ENCODE measurements at regions not wholly inside any gene's neighbourhood (a gene's known extent, or its start where the extent isn't known, plus 50 kb on each side); places are given as distances from the start of the nearest gene placed in this dataset.

DNA sequence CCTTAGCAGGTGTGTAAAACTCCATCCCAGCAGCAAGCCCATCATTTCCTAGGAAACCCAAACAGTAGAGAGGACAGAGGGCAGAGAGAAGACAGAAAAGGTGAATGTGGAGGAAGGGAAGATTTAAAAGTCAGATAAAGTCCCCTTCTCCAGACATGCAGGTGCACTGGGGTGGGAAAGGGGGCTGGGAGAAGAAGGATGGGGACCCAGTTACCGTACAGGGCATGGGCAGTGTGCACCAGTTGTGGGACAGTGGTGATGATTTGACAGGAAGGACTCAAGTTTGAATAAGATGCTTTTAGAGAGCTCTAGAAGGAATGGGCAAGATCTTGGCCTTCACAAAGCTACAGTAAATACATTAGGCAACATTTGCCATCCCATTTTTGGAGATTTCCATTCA lies 110.7 kb upstream of the PLXNA4 start:
- H3K9me3 Mint-ChIP-seq = peaks cover 0 to 3% (median 0%) of the 10 kb centered on the region in 8 donors
- Histone ChIP-seq H3K36me3 (ENCODE audit: insufficient read depth, low read length) (no peaks in the 10 kb centered on the region), H3K4me3 (ENCODE audit: low read length in 2 of 2) (no peak overlapping the region), H3K9me3 (ENCODE audit: control insufficient read depth in 1 of 2, low read length in 2 of 2) (no peaks in the 10 kb centered on the region), H3K27me3 (ENCODE audit: insufficient read depth, low read length) (no peaks in the 10 kb centered on the region), H3K27ac (ENCODE audit: low read depth, low read length) (no peak overlapping the region), H3K4me1 (ENCODE audit: insufficient read depth, low read length) (no peaks in the 10 kb centered on the region)
- intact Hi-C loops (cut with micrococcal nuclease) = no loop called here
- H3K36me3 Mint-ChIP-seq = no peaks in the 10 kb centered on the region
- ChIA-PET CTCF (ENCODE audit: partially characterized antibody) (no interaction called here), POLR2A (ENCODE audit: partially characterized antibody) (no interaction called here)
- H3K4me3 Mint-ChIP-seq = no peak overlapping the region
- DNase-seq = no peak
- peaks cover 3 to 9% of the 10 kb centered on the region in 2 donors for H3K27me3 Mint-ChIP-seq
- no peaks in the 10 kb centered on the region for H3K4me1 Mint-ChIP-seq
- no peak overlapping the region for H3K27ac Mint-ChIP-seq

DNA sequence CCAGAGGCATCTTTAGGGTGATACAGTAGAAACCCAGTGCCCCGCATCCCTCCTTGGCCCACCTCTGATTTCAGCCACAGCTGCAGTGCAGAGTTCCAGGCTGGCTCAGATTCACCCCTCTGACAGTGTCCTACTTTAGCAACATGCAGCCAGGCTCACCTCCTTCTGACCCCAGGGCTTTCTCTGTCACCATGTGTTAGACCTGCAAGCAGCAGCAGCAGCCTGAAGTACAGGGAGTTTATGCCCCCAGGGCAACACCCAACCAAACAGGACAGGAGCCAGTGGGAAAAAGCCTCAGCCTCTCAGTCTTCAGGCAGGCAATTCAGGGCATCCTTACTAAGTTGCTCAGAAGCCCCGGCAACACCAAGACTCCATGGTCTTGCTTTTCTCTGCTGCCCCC lies 109.0 kb upstream of the PLXNA4 start:
- CTCF ChIA-PET (ENCODE audit: partially characterized antibody) = no interaction called here
- no peaks in the 10 kb centered on the region for H3K36me3 Mint-ChIP-seq
- no peak overlapping the region for H3K4me3 Mint-ChIP-seq

DNA sequence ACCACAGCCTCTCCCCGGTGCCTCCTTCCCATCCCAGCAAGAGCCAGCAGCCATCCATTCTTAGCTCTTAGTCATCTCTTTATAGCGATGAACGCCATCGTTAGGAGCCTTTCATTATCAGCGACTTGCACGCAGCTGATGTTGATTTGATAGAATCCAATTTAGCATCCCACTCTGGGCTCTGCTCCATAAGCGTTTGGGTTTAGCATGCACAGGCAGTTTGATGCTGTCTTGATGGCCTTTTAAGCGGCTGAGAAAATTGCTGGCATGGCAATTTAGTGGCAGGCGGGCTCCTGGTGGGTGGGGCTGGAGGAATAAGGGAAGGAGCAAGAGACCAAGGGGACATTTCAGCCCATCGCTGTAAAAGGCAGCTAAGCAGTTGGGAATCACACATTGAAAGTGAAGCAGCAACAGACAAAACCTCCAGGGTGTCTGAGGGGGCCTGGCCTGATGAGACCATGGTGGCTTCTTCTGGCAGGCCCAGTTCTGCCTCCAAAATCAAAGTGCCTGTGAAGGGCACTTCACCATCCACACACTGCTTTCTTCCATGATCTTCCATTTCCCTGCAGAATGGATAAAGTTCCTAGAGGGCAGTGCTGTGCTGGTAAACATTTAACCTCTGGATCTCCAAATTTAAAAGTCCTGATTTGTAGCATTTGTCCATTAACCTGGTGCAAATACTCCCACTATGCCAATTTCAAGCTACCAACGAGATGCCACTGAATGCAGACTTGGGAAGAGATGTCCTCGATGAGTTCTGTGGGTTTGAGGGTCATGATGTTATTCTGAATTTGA lies 107.8 kb upstream of the PLXNA4 start:
- Mint-ChIP-seq H3K4me3 (no peak overlapping the region), H3K9me3 (peaks cover 0 to 3% (median 0%) of the 10 kb centered on the region in 8 donors), H3K4me1 (no peaks in the 10 kb centered on the region), H3K27me3 (peaks cover 3 to 6% of the 10 kb centered on the region in 2 donors), H3K36me3 (no peaks in the 10 kb centered on the region), H3K27ac (no peak overlapping the region)
- intact Hi-C loops (cut with micrococcal nuclease) = no loop called here
- no peak overlapping the region for H3K27ac ChIP-seq (ENCODE audit: low read depth, low read length)
- no peaks in the 10 kb centered on the region for H3K9me3 ChIP-seq (ENCODE audit: control insufficient read depth in 1 of 2, low read length in 2 of 2)
- H3K4me1 ChIP-seq (ENCODE audit: insufficient read depth, low read length) = no peaks in the 10 kb centered on the region
- no peak overlapping the region for H3K4me3 ChIP-seq (ENCODE audit: low read length in 2 of 2)
- DNase-seq = no peak
- H3K36me3 ChIP-seq (ENCODE audit: insufficient read depth, low read length) = no peaks in the 10 kb centered on the region
- ChIA-PET POLR2A (ENCODE audit: partially characterized antibody) (no interaction called here), CTCF (ENCODE audit: partially characterized antibody) (no interaction called here)
- no peaks in the 10 kb centered on the region for H3K27me3 ChIP-seq (ENCODE audit: insufficient read depth, low read length)

More for the DNA sequence above, 109.0 kb upstream of the PLXNA4 start:
- no peak for DNase-seq
- Histone ChIP-seq H3K27ac (ENCODE audit: low read depth, low read length) (no peak overlapping the region), H3K9me3 (ENCODE audit: control insufficient read depth in 1 of 2, low read length in 2 of 2) (no peaks in the 10 kb centered on the region), H3K27me3 (ENCODE audit: insufficient read depth, low read length) (no peaks in the 10 kb centered on the region), H3K36me3 (ENCODE audit: insufficient read depth, low read length) (no peaks in the 10 kb centered on the region), H3K4me3 (ENCODE audit: low read length in 2 of 2) (no peak overlapping the region), H3K4me1 (ENCODE audit: insufficient read depth, low read length) (no peaks in the 10 kb centered on the region)
- Mint-ChIP-seq H3K27me3 (peaks cover 3 to 6% of the 10 kb centered on the region in 2 donors), H3K9me3 (peaks cover 0 to 3% (median 0%) of the 10 kb centered on the region in 8 donors), H3K27ac (no peak overlapping the region), H3K4me1 (no peaks in the 10 kb centered on the region)
- intact Hi-C loops (cut with micrococcal nuclease) = no loop called here
- POLR2A ChIA-PET (ENCODE audit: partially characterized antibody) = no interaction called here

DNA sequence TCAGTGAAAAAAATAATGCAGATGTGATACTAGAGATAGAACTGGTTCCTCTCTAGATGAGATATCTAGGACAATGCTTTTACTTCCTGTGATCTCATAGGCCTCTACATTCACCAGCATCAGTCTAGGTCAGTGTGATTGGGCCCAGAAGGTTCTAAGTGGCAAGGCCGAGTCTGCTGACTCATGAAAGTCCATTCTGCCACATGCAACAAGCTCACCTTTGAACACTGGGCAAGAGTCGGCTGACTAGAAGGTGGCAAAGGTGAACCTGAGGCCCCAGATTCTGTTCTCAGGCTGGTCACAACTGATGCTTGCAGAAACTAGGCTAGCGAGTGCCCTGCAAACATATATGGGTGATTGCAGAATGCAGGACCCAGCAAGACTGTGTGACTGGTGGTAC lies 105.7 kb upstream of the PLXNA4 start:
- H3K27ac Mint-ChIP-seq = no peak overlapping the region
- H3K9me3 Mint-ChIP-seq = peaks cover 0 to 2% (median 0%) of the 10 kb centered on the region in 8 donors
- DNase-seq = no peak
- H3K36me3 ChIP-seq (ENCODE audit: insufficient read depth, low read length) = no peaks in the 10 kb centered on the region
- H3K4me1 Mint-ChIP-seq = no peaks in the 10 kb centered on the region
- no peaks in the 10 kb centered on the region for H3K4me1 ChIP-seq (ENCODE audit: insufficient read depth, low read length)
- H3K4me3 ChIP-seq (ENCODE audit: low read length in 2 of 2) = no peak overlapping the region
- no peaks in the 10 kb centered on the region for H3K9me3 ChIP-seq (ENCODE audit: control insufficient read depth in 1 of 2, low read length in 2 of 2)
- no peak overlapping the region for H3K27ac ChIP-seq (ENCODE audit: low read depth, low read length)
- intact Hi-C loops (cut with micrococcal nuclease) = no loop called here
- H3K27me3 ChIP-seq (ENCODE audit: insufficient read depth, low read length) = no peaks in the 10 kb centered on the region
- CTCF ChIA-PET (ENCODE audit: partially characterized antibody) = no interaction called here
- POLR2A ChIA-PET (ENCODE audit: partially characterized antibody) = no interaction called here
- H3K36me3 Mint-ChIP-seq = no peaks in the 10 kb centered on the region
- no peak overlapping the region for H3K4me3 Mint-ChIP-seq
- H3K27me3 Mint-ChIP-seq = peaks cover 3 to 4% of the 10 kb centered on the region in 2 donors

DNA sequence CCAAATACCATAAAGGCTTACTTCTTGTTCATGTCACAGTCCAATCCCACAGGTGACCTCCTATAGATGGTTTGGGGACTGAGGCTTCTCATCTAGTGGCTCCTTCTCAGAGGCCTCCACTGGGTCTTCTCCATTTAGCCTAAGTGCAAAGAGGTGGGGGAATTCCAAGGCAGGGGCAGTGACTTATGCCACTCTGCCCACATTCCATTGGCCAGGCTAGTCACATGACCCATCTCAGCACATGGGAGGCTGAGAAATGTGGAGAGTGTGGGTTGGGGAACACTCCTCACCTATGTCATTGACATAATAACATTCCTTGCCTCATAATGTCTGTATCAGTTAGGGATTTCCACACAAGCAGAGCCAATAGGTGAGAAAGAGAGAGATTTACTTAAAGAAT lies 104.3 kb upstream of the PLXNA4 start:
- H3K27ac Mint-ChIP-seq = no peak overlapping the region
- intact Hi-C loops (cut with micrococcal nuclease) = no loop called here
- no peak overlapping the region for H3K27ac ChIP-seq (ENCODE audit: low read depth, low read length)
- no peak overlapping the region for H3K4me3 ChIP-seq (ENCODE audit: low read length in 2 of 2)
- H3K36me3 Mint-ChIP-seq = no peaks in the 10 kb centered on the region
- H3K27me3 ChIP-seq (ENCODE audit: insufficient read depth, low read length) = no peaks in the 10 kb centered on the region
- peaks cover 0 to 2% (median 0%) of the 10 kb centered on the region in 8 donors for H3K9me3 Mint-ChIP-seq
- H3K4me1 ChIP-seq (ENCODE audit: insufficient read depth, low read length) = no peaks in the 10 kb centered on the region
- no peaks in the 10 kb centered on the region for H3K9me3 ChIP-seq (ENCODE audit: control insufficient read depth in 1 of 2, low read length in 2 of 2)
- peaks cover 2 to 3% of the 10 kb centered on the region in 2 donors for H3K27me3 Mint-ChIP-seq
- no peaks in the 10 kb centered on the region for H3K36me3 ChIP-seq (ENCODE audit: insufficient read depth, low read length)
- no peak for DNase-seq
- H3K4me1 Mint-ChIP-seq = no peaks in the 10 kb centered on the region
- POLR2A ChIA-PET (ENCODE audit: partially characterized antibody) = no interaction called here
- CTCF ChIA-PET (ENCODE audit: partially characterized antibody) = no interaction called here
- no peak overlapping the region for H3K4me3 Mint-ChIP-seq

DNA sequence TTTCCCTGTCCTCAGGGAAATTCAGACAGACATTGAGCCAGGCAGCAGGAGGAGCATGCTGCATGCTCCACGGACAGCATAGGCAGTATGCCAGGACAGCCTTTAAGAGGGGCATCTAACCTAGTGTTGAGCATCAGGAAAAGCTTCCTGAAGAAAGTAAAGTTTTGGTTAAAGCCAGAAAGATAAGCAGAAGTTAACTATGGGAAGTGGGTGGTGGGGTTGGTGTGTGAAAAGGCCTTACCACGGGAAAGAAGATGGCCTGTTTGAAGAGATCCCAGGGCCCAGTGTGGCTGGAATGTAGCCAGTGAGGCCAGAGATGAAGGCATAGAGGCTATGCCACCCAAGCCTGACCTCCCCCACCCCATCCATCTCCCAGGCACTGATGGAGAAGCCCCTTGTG lies 102.4 kb upstream of the PLXNA4 start:
- no peaks in the 10 kb centered on the region for H3K36me3 Mint-ChIP-seq
- H3K4me3 ChIP-seq (ENCODE audit: low read length in 2 of 2) = no peak overlapping the region
- ChIA-PET CTCF (ENCODE audit: partially characterized antibody) (no interaction called here), POLR2A (ENCODE audit: partially characterized antibody) (no interaction called here)
- no peaks in the 10 kb centered on the region for H3K9me3 ChIP-seq (ENCODE audit: control insufficient read depth in 1 of 2, low read length in 2 of 2)
- peaks cover 0 to under 1% of the 10 kb centered on the region in 2 donors for H3K27me3 Mint-ChIP-seq
- no peak for DNase-seq
- intact Hi-C loops (cut with micrococcal nuclease) = no loop called here
- H3K36me3 ChIP-seq (ENCODE audit: insufficient read depth, low read length) = no peaks in the 10 kb centered on the region
- no peaks in the 10 kb centered on the region for H3K4me1 ChIP-seq (ENCODE audit: insufficient read depth, low read length)
- H3K4me1 Mint-ChIP-seq = no peaks in the 10 kb centered on the region
- H3K27ac Mint-ChIP-seq = no peak overlapping the region
- no peaks in the 10 kb centered on the region for H3K27me3 ChIP-seq (ENCODE audit: insufficient read depth, low read length)
- peaks cover 0 to 2% (median 0%) of the 10 kb centered on the region in 8 donors for H3K9me3 Mint-ChIP-seq
- H3K4me3 Mint-ChIP-seq = no peak overlapping the region
- no peak overlapping the region for H3K27ac ChIP-seq (ENCODE audit: low read depth, low read length)

DNA sequence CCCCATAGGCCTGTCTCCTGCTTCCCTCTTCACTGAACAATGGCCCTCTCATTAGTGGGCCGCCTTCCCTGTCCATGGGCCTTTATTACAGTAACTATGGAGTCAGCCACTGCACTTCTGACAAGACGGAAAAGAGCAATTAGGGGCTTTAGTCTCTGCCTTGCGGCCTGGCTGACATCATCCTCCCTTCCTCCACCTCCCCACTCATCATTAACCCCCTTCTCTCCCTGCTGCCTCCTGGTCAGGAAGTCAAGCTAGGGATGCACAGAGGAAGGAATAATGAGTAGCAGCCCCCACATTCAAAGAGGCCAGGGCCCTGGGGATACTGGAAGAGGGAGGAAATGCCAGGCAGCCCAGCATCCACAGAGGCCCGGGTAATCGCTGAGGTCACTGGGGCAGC lies 101.6 kb upstream of the PLXNA4 start:
- POLR2A ChIA-PET (ENCODE audit: partially characterized antibody) = no interaction called here

More for the DNA sequence above, 101.6 kb upstream of the PLXNA4 start:
- Histone ChIP-seq H3K9me3 (ENCODE audit: control insufficient read depth in 1 of 2, low read length in 2 of 2) (no peaks in the 10 kb centered on the region), H3K36me3 (ENCODE audit: insufficient read depth, low read length) (no peaks in the 10 kb centered on the region), H3K27ac (ENCODE audit: low read depth, low read length) (no peak overlapping the region), H3K4me1 (ENCODE audit: insufficient read depth, low read length) (no peaks in the 10 kb centered on the region), H3K4me3 (ENCODE audit: low read length in 2 of 2) (no peak overlapping the region), H3K27me3 (ENCODE audit: insufficient read depth, low read length) (no peaks in the 10 kb centered on the region)
- no peak overlapping the region for H3K27ac Mint-ChIP-seq
- H3K36me3 Mint-ChIP-seq = no peaks in the 10 kb centered on the region
- DNase-seq = no peak
- CTCF ChIA-PET (ENCODE audit: partially characterized antibody) = no interaction called here
- no peaks in the 10 kb centered on the region for H3K4me1 Mint-ChIP-seq
- intact Hi-C loops (cut with micrococcal nuclease) = no loop called here
- no peaks in the 10 kb centered on the region for H3K27me3 Mint-ChIP-seq
- H3K4me3 Mint-ChIP-seq = no peak overlapping the region
- peaks cover 0 to 2% (median 0%) of the 10 kb centered on the region in 8 donors for H3K9me3 Mint-ChIP-seq
